OCI-LY3 (cell line): ENCODE measurements at regions not wholly inside any gene's neighbourhood (a gene's known extent, or its start where the extent isn't known, plus 50 kb on each side); places are given as distances from the start of the nearest gene placed in this dataset.

Experiments
- EZH2phosphoT487 ChIP-seq: fragments of 200-600 bp; shearing (Covaris generic); IDR thresholded peaks from 2 replicates; pipeline ENCODE4 v1.6.1; 2018; ENCODE audit warnings: antibody characterized with exemption, mixed run types, low read depth
- TF ChIP-seq, protein P1 (sequence below): fragments of 200-600, 300-600 bp; sonication (generic); IDR thresholded peaks from 2 replicates; pipeline ENCODE4 v1.5.1; 2014; ENCODE audit warnings: antibody characterized with exemption, low read length, low read depth

DNA sequence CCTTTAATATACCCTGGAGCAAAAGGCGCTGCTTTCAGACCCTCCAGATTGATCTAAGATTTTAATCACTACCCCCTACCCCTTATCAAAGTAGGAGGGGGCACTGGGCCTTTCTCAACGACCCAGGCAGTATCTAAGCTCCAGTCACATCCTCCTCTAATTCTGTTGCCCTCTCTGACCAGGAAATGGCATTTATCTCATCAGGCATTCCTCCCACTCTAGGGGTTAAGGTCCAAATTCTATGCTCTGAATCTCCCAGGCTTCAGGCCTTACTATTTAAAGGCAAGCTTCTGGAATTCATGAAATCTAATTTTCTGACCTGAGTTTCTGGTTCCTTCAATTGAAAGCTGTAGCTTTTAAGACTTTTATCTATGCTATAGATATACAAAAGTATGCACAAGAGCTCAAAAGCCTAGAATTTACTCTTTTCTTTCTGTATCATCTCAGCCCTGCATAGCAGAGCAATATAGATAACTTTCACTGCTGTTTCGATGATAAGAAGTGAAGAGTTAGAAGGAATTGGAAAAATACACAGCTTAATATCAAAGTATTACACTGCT lies 622.9 kb downstream of the RPS29 start:
- TF ChIP-seq, protein P1, sequence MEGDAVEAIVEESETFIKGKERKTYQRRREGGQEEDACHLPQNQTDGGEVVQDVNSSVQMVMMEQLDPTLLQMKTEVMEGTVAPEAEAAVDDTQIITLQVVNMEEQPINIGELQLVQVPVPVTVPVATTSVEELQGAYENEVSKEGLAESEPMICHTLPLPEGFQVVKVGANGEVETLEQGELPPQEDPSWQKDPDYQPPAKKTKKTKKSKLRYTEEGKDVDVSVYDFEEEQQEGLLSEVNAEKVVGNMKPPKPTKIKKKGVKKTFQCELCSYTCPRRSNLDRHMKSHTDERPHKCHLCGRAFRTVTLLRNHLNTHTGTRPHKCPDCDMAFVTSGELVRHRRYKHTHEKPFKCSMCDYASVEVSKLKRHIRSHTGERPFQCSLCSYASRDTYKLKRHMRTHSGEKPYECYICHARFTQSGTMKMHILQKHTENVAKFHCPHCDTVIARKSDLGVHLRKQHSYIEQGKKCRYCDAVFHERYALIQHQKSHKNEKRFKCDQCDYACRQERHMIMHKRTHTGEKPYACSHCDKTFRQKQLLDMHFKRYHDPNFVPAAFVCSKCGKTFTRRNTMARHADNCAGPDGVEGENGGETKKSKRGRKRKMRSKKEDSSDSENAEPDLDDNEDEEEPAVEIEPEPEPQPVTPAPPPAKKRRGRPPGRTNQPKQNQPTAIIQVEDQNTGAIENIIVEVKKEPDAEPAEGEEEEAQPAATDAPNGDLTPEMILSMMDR = no peak
- no peak for TF ChIP-seq EZH2phosphoT487
